B cell (primary cell): ENCODE measurements at regions not wholly inside any gene's neighbourhood (a gene's known extent, or its start where the extent isn't known, plus 50 kb on each side); places are given as distances from the start of the nearest gene placed in this dataset.

Source experiments
- CTCF ChIP-seq: fragments of 200-600 bp; IDR thresholded peaks from one replicate; pipeline ENCODE4 v1.8.0; 2022; ENCODE audit warnings: antibody characterized with exemption, mild to moderate bottlenecking
- EZH2 ChIP-seq: IDR thresholded peaks from 2 replicates; pipeline ENCODE4 v1.6.1; 2012; ENCODE audit warnings: borderline replicate concordance, low read depth, mild to moderate bottlenecking, moderate library complexity, low read length; ENCODE audit not compliant: insufficient read depth, poor library complexity, severe bottlenecking

GRCh38 chr20:18928626-18929025 is 115.0 kb downstream of the SCP2D1 start:
- no peak for TF ChIP-seq CTCF
- TF ChIP-seq EZH2: no peak
